IMR-90 (cell line): ENCODE measurements at regions not wholly inside any gene's neighbourhood (a gene's known extent, or its start where the extent isn't known, plus 50 kb on each side); places are given as distances from the start of the nearest gene placed in this dataset.

Experiments used
- ATAC-seq: fragments of 200-7000 bp; cut with Tn5 transposase; 2 replicates; pipeline ENCODE4 v1.9.1; 2020; ENCODE audit warnings: low read depth, mild to moderate bottlenecking, moderate library complexity
- BruUV-seq: library from RNA; stranded (reverse); fragments of 400-500 nt; replicated peaks from 2 replicates; lab custom pipeline; 2021; lab: Mats Ljungman, UMichigan
- CTCF ChIA-PET: fragments of 300-600 bp; formaldehyde crosslinking; extraction: SDS; loops from one replicate; lab custom pipeline; 2021; ENCODE audit warnings: antibody characterized with exemption; lab: Yijun Ruan, JAX
- POLR2A ChIA-PET: fragments of 300-600 bp; sonication (Branson Sonifier 250); formaldehyde crosslinking; loops from one replicate; lab custom pipeline; 2022; ENCODE audit warnings: antibody characterized with exemption; ENCODE audit not compliant: unreplicated experiment; lab: Charles Lee
- DNase-seq: peaks from one replicate; pipeline ENCODE4 v3.0.0; 2013
- H2AFZ ChIP-seq: replicated peaks from 2 replicates; pipeline ENCODE3; 2013; ENCODE audit warnings: low read length, mild to moderate bottlenecking; ENCODE audit not compliant: poor library complexity
- H2AK5ac ChIP-seq: 2 replicates; pipeline ENCODE4 v1.6.1; 2013; ENCODE audit warnings: low read depth, low read length, inconsistent platforms
- H2AK9ac ChIP-seq: replicated peaks from 2 replicates; pipeline ENCODE3; 2013; ENCODE audit warnings: mild to moderate bottlenecking, low read depth, low read length, moderate library complexity; ENCODE audit not compliant: poor library complexity
- H2BK120ac ChIP-seq: 2 replicates; pipeline ENCODE4 v1.6.1; 2013; ENCODE audit warnings: low read depth, low read length, inconsistent platforms
- H2BK15ac ChIP-seq: 3 replicates; pipeline ENCODE4 v1.6.1; 2013; ENCODE audit warnings: low read depth, low read length, inconsistent platforms
- H2BK20ac ChIP-seq: 2 replicates; pipeline ENCODE4 v1.6.1; 2013; ENCODE audit warnings: low read depth, mild to moderate bottlenecking, inconsistent platforms, low read length, moderate library complexity
- H2BK5ac ChIP-seq: 2 replicates; pipeline ENCODE4 v1.6.1; 2013; ENCODE audit warnings: mild to moderate bottlenecking, low read depth, low read length, inconsistent platforms; ENCODE audit not compliant: poor library complexity, severe bottlenecking
- H3K14ac ChIP-seq: replicated peaks from 2 replicates; pipeline ENCODE4 v1.6.1; 2013; ENCODE audit warnings: low read depth, low read length, inconsistent platforms
- H3K18ac ChIP-seq: 2 replicates; pipeline ENCODE4 v1.6.1; 2013; ENCODE audit warnings: low read depth, low read length, control low read depth
- H3K23ac ChIP-seq: 2 replicates; pipeline ENCODE4 v1.6.1; 2013; ENCODE audit warnings: low read depth, low read length, inconsistent platforms
- H3K27ac ChIP-seq: 2 replicates; pipeline ENCODE4 v1.5.1; 2013; ENCODE audit warnings: mild to moderate bottlenecking, control low read depth, low read length; ENCODE audit not compliant: insufficient read depth
- H3K27me3 ChIP-seq: 2 replicates; pipeline ENCODE4 v1.6.1; 2013; ENCODE audit warnings: low read length; ENCODE audit not compliant: control insufficient read depth, insufficient read depth
- H3K36me3 ChIP-seq: 2 replicates; pipeline ENCODE4 v1.6.1; 2013; ENCODE audit warnings: low read length, mixed read lengths; ENCODE audit not compliant: control insufficient read depth, insufficient read depth
- H3K4ac ChIP-seq: 2 replicates; pipeline ENCODE4 v1.6.1; 2013; ENCODE audit warnings: low read depth, low read length, inconsistent platforms
- H3K4me1 ChIP-seq: 2 replicates; pipeline ENCODE4 v1.6.1; 2013; ENCODE audit warnings: low read length, mixed read lengths; ENCODE audit not compliant: control insufficient read depth, insufficient read depth
- H3K4me2 ChIP-seq: 2 replicates; pipeline ENCODE4 v1.6.1; 2013; ENCODE audit warnings: low read depth, mild to moderate bottlenecking, control low read depth, low read length, moderate library complexity
- H3K4me3 ChIP-seq: 2 replicates; pipeline ENCODE4 v1.5.1; 2013; ENCODE audit warnings: low read depth, mild to moderate bottlenecking, control low read depth, low read length, moderate library complexity; ENCODE audit not compliant: insufficient read depth
- H3K56ac ChIP-seq: 2 replicates; pipeline ENCODE4 v1.6.1; 2013; ENCODE audit warnings: low read length, inconsistent platforms; ENCODE audit not compliant: insufficient read depth; ENCODE audit errors: extremely low read depth
- H3K79me1 ChIP-seq, 2 experiments: 2 replicates each; pipeline ENCODE4 v1.6.1; 2013; ENCODE audit warnings: low read length in 2 of 2, inconsistent platforms in 1 of 2, low read depth in 1 of 2
- H3K9ac ChIP-seq: 2 replicates; pipeline ENCODE4 v1.6.1; 2013; ENCODE audit warnings: low read depth, low read length, control low read depth
- H3K9me1 ChIP-seq: 2 replicates; pipeline ENCODE4 v1.6.1; 2013; ENCODE audit warnings: low read length, inconsistent platforms; ENCODE audit not compliant: insufficient read depth
- H3K9me3 ChIP-seq: 2 replicates; pipeline ENCODE4 v1.6.1; 2013; ENCODE audit warnings: low read length; ENCODE audit not compliant: control insufficient read depth, insufficient read depth
- H4K20me1 ChIP-seq: 2 replicates; pipeline ENCODE4 v1.6.1; 2013; ENCODE audit warnings: low read length, inconsistent platforms; ENCODE audit not compliant: insufficient read depth
- H4K5ac ChIP-seq: 2 replicates; pipeline ENCODE4 v1.6.1; 2013; ENCODE audit warnings: mild to moderate bottlenecking, low read depth, low read length, control low read depth
- H4K8ac ChIP-seq, 2 experiments: 2 replicates each; pipeline ENCODE4 v1.6.1; 2013; ENCODE audit warnings: low read depth in 2 of 2, low read length in 2 of 2, control low read depth in 1 of 2, inconsistent platforms in 1 of 2
- H4K91ac ChIP-seq: 2 replicates; pipeline ENCODE4 v1.6.1; 2013; ENCODE audit warnings: low read depth, low read length, inconsistent platforms; ENCODE audit not compliant: insufficient read depth
- BHLHE40 ChIP-seq: fragments of 150-350 bp; IDR thresholded peaks from 2 replicates; pipeline ENCODE4 v1.6.1; 2016; ENCODE audit warnings: mild to moderate bottlenecking, low read depth, low read length
- CEBPB ChIP-seq: IDR thresholded peaks from 2 replicates; pipeline ENCODE4 v1.6.1; 2012; ENCODE audit warnings: low read depth, low read length, improper control_type of control experiment
- CHD1 ChIP-seq: IDR thresholded peaks from 2 replicates; pipeline ENCODE4 v1.6.1; 2012; ENCODE audit warnings: low read depth, low read length, improper control_type of control experiment
- FOS ChIP-seq: fragments of 150-350 bp; IDR thresholded peaks from 2 replicates; pipeline ENCODE4 v1.6.1; 2016; ENCODE audit warnings: low read depth, low read length
- MAFK ChIP-seq: IDR thresholded peaks from 2 replicates; pipeline ENCODE4 v1.6.1; 2012; ENCODE audit warnings: low read depth, low read length, improper control_type of control experiment
- MAZ ChIP-seq: IDR thresholded peaks from 2 replicates; pipeline ENCODE4 v1.6.1; 2012; ENCODE audit warnings: low read depth, mild to moderate bottlenecking, low read length, improper control_type of control experiment, moderate library complexity, borderline replicate concordance
- MXI1 ChIP-seq: IDR thresholded peaks from 2 replicates; pipeline ENCODE4 v1.6.1; 2012; ENCODE audit warnings: low read depth, mild to moderate bottlenecking, low read length, moderate library complexity, borderline replicate concordance
- NFE2L2 ChIP-seq: fragments of 150-350 bp; IDR thresholded peaks from 2 replicates; pipeline ENCODE4 v1.6.1; 2016; ENCODE audit warnings: low read depth, mild to moderate bottlenecking, low read length
- POLR2A ChIP-seq: IDR thresholded peaks from 2 replicates; pipeline ENCODE4 v1.6.1; 2012; ENCODE audit warnings: mild to moderate bottlenecking, low read depth, low read length
- RAD21 ChIP-seq: IDR thresholded peaks from 2 replicates; pipeline ENCODE4 v1.6.1; 2012; ENCODE audit warnings: low read length, improper control_type of control experiment
- RCOR1 ChIP-seq: IDR thresholded peaks from 2 replicates; pipeline ENCODE4 v1.6.1; 2012; ENCODE audit warnings: mild to moderate bottlenecking, low read length, improper control_type of control experiment; ENCODE audit not compliant: insufficient replicate concordance
- RFX5 ChIP-seq: IDR thresholded peaks from 2 replicates; pipeline ENCODE4 v1.8.0; 2012; ENCODE audit warnings: low read depth, mild to moderate bottlenecking, low read length, moderate library complexity
- SMC3 ChIP-seq: fragments of 150-350 bp; IDR thresholded peaks from 2 replicates; pipeline ENCODE4 v1.6.1; 2016; ENCODE audit warnings: low read depth, mild to moderate bottlenecking, antibody characterized with exemption, low read length, moderate library complexity
- dilution Hi-C: fragments of 300-500 bp; cut with HindIII; formaldehyde crosslinking; loops from one replicate; pipeline ENCODE4 v1.14.3; 2018; ENCODE audit warnings: low sequenced_read_pairs; ENCODE audit not compliant: unreplicated experiment
- in situ Hi-C: fragments of 300-500 bp; cut with MboI; formaldehyde crosslinking; loops from 3 replicates; pipeline ENCODE4 v1.14.3; 2019; ENCODE audit warnings: low sequenced_read_pairs, inconsistent platforms, mixed read lengths
- intact Hi-C: fragments of 100-400 bp; cut with micrococcal nuclease; formaldehyde crosslinking; loops from 2 replicates; pipeline ENCODE4 v1.10.0; 2022
- TF ChIP-seq, protein P1 (sequence below): fragments of 150-350 bp; IDR thresholded peaks from 2 replicates; pipeline ENCODE4 v1.6.1; 2016; ENCODE audit warnings: low read depth, mild to moderate bottlenecking, low read length, moderate library complexity, borderline replicate concordance
- TF ChIP-seq, protein P2 (sequence below): conservative IDR thresholded peaks from 2 replicates; pipeline ENCODE4 v1.5.1; 2012; ENCODE audit warnings: mild to moderate bottlenecking, low read depth, low read length, improper control_type of control experiment
- TF ChIP-seq, protein P3 (sequence below): fragments of 150-350 bp; IDR thresholded peaks from 2 replicates; pipeline ENCODE4 v1.6.1; 2017; ENCODE audit warnings: mild to moderate bottlenecking, antibody characterized with exemption, low read length, low read depth

DNA sequence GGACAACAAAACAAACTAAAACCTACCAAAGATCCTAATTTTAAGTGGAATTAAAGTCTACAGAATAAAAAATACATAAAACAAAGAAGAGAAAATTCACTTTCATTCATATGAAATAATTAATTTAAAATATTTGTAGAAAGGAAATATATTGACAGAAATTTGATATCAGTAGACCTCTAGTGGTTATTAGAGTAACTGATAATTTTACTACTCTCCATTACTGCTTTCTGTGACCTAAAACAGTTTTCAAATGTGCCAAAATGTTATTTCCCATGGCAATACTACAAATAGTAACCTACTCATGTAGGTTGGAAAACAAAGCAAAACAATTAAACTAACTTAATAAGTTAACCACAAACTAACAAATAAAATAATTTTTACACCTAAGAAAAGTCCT, 147.1 kb downstream of the NOL4 start:
- dilution Hi-C loops (no loop called here), intact Hi-C loops (no loop called here), in situ Hi-C loops (no loop called here)
- no peaks in the 10 kb centered on the region for H3K36me3 ChIP-seq
- no peaks in the 10 kb centered on the region for H3K27me3 ChIP-seq
- no peak overlapping the region for H4K91ac ChIP-seq
- no peaks in the 10 kb centered on the region for H3K4me1 ChIP-seq
- H2AK9ac ChIP-seq = no peak overlapping the region
- H3K79me1 ChIP-seq = no peaks in the 10 kb centered on the region
- POLR2A ChIA-PET = no interaction called here
- DNase-seq (no peak), ATAC-seq (no peak)
- H3K27ac ChIP-seq = no peak overlapping the region
- TF ChIP-seq, protein P1, sequence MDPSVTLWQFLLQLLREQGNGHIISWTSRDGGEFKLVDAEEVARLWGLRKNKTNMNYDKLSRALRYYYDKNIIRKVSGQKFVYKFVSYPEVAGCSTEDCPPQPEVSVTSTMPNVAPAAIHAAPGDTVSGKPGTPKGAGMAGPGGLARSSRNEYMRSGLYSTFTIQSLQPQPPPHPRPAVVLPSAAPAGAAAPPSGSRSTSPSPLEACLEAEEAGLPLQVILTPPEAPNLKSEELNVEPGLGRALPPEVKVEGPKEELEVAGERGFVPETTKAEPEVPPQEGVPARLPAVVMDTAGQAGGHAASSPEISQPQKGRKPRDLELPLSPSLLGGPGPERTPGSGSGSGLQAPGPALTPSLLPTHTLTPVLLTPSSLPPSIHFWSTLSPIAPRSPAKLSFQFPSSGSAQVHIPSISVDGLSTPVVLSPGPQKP = no peak
- TF ChIP-seq CHD1 = no peak
- TF ChIP-seq MXI1 = no peak
- no peak for TF ChIP-seq MAZ
- no peak for TF ChIP-seq RAD21
- no peak for TF ChIP-seq SMC3
- no peak for TF ChIP-seq BHLHE40
- TF ChIP-seq MAFK = no peak
- TF ChIP-seq CEBPB = no peak
- TF ChIP-seq, protein P2, sequence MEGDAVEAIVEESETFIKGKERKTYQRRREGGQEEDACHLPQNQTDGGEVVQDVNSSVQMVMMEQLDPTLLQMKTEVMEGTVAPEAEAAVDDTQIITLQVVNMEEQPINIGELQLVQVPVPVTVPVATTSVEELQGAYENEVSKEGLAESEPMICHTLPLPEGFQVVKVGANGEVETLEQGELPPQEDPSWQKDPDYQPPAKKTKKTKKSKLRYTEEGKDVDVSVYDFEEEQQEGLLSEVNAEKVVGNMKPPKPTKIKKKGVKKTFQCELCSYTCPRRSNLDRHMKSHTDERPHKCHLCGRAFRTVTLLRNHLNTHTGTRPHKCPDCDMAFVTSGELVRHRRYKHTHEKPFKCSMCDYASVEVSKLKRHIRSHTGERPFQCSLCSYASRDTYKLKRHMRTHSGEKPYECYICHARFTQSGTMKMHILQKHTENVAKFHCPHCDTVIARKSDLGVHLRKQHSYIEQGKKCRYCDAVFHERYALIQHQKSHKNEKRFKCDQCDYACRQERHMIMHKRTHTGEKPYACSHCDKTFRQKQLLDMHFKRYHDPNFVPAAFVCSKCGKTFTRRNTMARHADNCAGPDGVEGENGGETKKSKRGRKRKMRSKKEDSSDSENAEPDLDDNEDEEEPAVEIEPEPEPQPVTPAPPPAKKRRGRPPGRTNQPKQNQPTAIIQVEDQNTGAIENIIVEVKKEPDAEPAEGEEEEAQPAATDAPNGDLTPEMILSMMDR = no peak
- no peak for TF ChIP-seq RCOR1
- no peak for TF ChIP-seq NFE2L2
- no peak for TF ChIP-seq POLR2A
- TF ChIP-seq, protein P3, sequence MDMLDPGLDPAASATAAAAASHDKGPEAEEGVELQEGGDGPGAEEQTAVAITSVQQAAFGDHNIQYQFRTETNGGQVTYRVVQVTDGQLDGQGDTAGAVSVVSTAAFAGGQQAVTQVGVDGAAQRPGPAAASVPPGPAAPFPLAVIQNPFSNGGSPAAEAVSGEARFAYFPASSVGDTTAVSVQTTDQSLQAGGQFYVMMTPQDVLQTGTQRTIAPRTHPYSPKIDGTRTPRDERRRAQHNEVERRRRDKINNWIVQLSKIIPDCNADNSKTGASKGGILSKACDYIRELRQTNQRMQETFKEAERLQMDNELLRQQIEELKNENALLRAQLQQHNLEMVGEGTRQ = no peak
- TF ChIP-seq RFX5 = no peak
- TF ChIP-seq FOS = no peak
- no TSS peak for BruUV-seq
- H2AK5ac ChIP-seq = no peak overlapping the region
- no peak overlapping the region for H2BK120ac ChIP-seq
- H3K9ac ChIP-seq = no peak overlapping the region
- CTCF ChIA-PET = no interaction called here
- no peak overlapping the region for H2BK20ac ChIP-seq
- H4K5ac ChIP-seq = no peak overlapping the region
- no peak overlapping the region for H3K4me3 ChIP-seq
- no peak overlapping the region for H2BK5ac ChIP-seq
- H3K56ac ChIP-seq = no peak overlapping the region
- H3K4ac ChIP-seq = no peak overlapping the region
- no peak overlapping the region for H2AFZ ChIP-seq
- no peak overlapping the region for H3K4me2 ChIP-seq
- H2BK15ac ChIP-seq = no peak overlapping the region
- no peaks in the 10 kb centered on the region for H3K9me3 ChIP-seq
- no peak overlapping the region for H3K14ac ChIP-seq
- H3K18ac ChIP-seq = no peak overlapping the region
- H4K20me1 ChIP-seq = no peaks in the 10 kb centered on the region
- H3K9me1 ChIP-seq = no peaks in the 10 kb centered on the region
- H4K8ac ChIP-seq = no peak overlapping the region
- no peak overlapping the region for H3K23ac ChIP-seq
